Panc1 (cell line): ENCODE measurements at regions not wholly inside any gene's neighbourhood (a gene's known extent, or its start where the extent isn't known, plus 50 kb on each side); places are given as distances from the start of the nearest gene placed in this dataset.

Source experiments
- POLR2AphosphoS5 ChIP-seq: IDR thresholded peaks from 2 replicates; pipeline ENCODE4 v1.6.1; 2012; ENCODE audit warnings: mild to moderate bottlenecking, low read depth, low read length, moderate library complexity
- TCF7L2 ChIP-seq: IDR thresholded peaks from 2 replicates; pipeline ENCODE4 v1.6.1; 2011; ENCODE audit warnings: mild to moderate bottlenecking, low read depth, low read length, inconsistent platforms
- TF ChIP-seq, protein P1 (sequence below): fragments of 450-650 bp; IDR thresholded peaks from 2 replicates; pipeline ENCODE4 v1.5.1; 2017; ENCODE audit warnings: mild to moderate bottlenecking

DNA sequence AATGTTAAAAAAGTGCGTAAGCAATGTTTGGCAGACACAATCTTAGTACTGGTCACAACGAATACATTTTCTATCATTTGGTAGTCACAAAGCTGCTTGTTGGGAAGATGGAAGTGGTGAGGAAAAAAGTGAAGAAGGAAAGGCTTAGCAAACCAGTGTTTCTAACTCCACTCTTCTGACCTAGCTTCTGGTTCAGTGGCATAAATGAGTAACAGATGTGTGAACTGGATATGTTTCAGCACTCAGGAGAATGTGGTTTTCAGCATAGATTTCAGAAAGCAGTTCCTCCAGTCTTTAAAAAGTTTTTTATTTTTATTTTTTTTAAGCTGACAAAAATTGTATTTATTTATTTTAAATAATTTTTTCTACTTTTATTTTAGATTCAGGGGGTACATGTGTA lies 357.1 kb downstream of the CPS1 start:
- TF ChIP-seq, protein P1, sequence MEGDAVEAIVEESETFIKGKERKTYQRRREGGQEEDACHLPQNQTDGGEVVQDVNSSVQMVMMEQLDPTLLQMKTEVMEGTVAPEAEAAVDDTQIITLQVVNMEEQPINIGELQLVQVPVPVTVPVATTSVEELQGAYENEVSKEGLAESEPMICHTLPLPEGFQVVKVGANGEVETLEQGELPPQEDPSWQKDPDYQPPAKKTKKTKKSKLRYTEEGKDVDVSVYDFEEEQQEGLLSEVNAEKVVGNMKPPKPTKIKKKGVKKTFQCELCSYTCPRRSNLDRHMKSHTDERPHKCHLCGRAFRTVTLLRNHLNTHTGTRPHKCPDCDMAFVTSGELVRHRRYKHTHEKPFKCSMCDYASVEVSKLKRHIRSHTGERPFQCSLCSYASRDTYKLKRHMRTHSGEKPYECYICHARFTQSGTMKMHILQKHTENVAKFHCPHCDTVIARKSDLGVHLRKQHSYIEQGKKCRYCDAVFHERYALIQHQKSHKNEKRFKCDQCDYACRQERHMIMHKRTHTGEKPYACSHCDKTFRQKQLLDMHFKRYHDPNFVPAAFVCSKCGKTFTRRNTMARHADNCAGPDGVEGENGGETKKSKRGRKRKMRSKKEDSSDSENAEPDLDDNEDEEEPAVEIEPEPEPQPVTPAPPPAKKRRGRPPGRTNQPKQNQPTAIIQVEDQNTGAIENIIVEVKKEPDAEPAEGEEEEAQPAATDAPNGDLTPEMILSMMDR, result no peak
- TF ChIP-seq POLR2AphosphoS5 (no peak), TCF7L2 (no peak)
